ENCODE measurements at regions not wholly inside any gene's neighbourhood (a gene's known extent, or its start where the extent isn't known, plus 50 kb on each side); places are given as distances from the start of the nearest gene placed in this dataset.
"Not testable (repeated sequence)": the region's sequence is repeated elsewhere in the genome, so short reads cannot be mapped to it uniquely, and the experiment has no call there.

DNA sequence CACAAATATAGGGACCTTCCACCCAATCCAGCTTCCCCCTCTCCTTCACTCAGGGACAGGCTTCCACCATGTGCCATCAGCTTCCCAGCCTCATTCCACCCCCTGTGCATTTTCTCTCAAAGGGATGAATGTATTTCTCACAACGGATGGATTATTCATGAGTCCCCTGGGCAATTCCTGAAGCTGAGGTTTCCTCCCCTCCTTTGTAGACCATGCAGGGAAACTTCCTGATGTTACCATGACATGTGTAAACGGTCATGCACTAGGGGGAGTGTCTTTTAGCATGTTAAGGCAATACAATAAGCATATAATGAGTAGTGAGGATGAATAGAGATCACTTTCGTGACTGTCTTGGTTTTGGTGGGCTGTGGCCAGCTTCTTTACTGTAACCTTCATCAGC lies 706.8 kb downstream of the TMEM121 start:
- DNase-seq, result not testable (repeated sequence)

GRCh38 chr14:106234525-106235254 lies 708.3 kb downstream of the TMEM121 start:
- not testable (repeated sequence) for DNase-seq

GRCh38 chr14:106235356-106236159 lies 709.2 kb downstream of the TMEM121 start:
- DNase-seq, result no peak

DNA sequence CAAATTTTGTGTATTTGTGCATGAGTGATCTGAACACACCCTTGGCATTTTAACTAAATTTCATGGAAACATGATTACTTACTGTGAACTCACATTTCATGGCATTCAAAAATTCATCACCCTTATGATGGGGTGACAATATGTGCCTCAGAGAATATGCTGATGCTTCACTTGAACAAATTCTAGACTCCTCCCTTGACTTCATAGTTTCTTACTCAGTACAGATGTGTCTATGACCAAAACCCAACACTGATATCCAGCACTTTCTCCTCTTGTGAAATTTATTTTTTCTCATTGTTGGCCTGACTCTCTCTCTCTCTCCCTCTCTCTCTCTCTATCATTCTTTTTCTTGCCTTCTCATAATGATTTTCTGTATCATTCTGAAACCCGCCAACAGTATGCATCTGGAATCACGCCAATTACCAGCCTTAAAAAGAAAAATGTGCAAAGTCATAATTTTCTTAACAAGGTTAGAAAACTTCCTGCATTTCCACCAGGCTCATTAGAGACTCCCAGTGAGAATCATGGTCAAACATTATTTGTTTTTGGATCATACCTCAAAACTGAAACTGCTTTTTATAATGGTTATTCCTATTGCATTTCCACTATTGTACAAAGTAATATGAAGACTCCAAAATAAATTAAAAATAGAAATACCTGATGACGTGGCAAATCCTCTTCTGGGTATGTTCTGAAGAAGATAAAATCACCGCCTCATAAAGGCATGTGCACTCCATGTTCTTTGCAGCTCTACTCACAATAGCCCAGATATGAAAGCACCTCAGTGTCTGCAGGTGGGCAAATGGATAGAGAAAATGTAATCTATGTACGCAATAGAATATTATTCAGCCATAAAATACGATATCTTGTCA lies 722.2 kb downstream of the TMEM121 start:
- DNase-seq, result no peak

DNA sequence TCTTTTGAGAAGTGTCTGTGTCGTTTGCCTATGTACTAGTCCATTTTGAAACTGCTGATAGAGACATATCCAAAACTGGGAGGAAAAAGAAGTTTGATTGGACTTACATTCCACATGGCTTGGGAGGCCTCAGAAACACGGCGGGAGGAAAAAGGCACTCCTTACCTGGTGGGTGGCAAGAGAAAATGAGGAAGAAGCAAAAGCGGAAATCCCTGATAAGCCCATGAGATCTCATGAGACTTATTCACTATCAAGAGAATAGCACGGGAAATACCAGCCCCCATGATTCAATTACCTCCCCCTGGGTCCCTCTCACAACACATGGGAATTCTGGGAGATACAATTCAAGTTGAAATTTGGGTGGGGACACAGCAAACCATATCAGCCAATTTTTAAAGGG lies 727.6 kb downstream of the TMEM121 start:
- not testable (repeated sequence) for DNase-seq

DNA sequence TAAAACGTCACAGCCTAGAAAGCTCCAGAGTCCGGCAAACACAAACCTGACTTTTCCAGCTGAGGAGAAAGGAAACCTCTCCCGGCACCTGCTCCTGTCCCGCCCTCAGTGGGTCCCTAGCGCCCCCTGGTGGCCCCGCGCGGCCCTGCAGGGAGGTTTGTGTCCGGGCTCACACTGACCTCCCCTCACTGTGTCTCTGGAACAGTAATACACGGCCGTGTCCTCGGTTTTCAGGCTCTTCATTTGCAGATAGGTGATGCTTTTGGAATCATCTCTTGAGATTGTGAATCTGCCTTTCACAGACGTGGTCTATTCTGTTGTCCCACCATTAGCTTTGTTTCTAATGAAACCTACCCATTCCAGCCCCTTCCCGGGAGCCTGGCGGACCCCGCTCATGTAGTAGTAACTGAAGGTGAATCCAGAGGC lies 731.2 kb downstream of the TMEM121 start:
- not testable (repeated sequence) for DNase-seq

DNA sequence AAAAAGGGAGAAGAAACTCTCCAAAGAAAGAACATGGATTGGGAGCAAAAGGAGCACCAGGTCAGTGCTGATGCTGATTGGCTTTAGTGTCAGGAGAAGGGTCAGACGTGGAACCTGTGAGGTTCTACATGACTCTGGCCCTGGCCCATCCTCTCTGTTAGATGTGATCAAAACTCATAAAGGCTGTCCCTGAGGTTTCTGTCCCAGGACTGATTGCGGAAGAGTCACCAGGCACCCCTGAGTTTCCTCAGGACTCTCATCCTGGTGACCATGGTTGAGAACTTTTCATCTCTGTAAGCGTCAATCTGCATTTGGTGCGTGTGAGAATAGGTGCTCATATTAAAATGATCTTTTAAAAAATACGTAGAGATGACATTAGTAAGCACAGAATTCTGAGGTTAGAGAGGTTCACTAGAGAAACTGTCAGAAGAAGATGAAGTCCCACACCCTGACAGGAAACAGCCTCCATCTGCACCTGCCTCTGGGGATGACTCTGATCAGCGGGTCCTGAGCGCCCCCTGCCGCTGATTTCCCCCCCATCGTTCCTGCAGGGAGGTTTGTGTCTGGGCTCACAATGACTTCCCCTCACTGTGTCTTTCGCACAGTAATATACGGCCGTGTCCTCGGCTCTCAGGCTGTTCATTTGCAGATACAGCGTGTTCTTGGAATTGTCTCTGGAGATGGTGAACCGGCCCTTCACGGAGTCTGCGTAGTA lies 741.8 kb downstream of the TMEM121 start:
- no peak for DNase-seq

DNA sequence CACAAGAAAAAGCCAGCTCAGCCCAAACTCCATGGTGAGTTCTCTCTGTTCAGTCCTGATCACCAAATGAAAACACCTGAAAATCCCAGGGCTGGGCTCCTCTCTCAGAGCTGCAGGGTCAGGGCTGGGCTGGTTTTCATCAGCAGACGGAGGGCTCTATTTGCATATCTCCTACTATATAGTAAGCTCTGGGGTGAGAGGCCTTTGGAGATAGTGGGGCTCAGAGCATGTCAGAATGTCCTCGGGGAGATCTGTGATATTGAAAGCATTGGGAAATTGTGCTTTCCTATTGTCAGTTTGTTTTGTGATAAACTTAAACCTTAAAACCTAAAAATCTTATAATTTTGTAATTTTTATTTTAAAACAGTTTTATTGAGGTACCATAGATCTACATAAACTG lies 742.6 kb downstream of the TMEM121 start:
- DNase-seq, result no peak

- DNase-seq, result no peak
These were observed 743.2 kb downstream of the TMEM121 start for GRCh38 chr14:106269451-106270204.

- DNase-seq, result not testable (repeated sequence)
These were observed 744.2 kb downstream of the TMEM121 start for GRCh38 chr14:106270476-106271121.

- no peak for DNase-seq
These were observed 750.2 kb downstream of the TMEM121 start for GRCh38 chr14:106276326-106277267.

DNA sequence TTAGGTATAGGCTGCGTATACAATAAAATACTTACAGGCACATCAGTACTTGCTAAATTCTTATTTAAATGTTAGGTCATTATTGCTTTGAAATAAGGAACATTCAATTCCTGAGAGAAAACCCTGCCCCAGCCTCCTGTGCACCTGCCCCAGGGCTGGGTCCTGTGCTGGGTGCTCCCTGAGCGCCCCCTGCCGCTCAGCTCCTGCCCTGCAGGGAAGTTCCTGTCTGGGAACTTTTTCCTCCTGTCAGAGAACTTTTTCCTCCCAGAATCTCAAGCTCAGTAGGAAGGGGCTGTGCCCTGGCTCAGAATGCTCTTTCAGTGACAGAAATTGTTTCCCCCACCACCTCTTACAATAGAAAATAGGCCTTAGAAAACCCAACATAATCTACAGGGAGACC lies 751.1 kb downstream of the TMEM121 start:
- no peak for DNase-seq

DNA sequence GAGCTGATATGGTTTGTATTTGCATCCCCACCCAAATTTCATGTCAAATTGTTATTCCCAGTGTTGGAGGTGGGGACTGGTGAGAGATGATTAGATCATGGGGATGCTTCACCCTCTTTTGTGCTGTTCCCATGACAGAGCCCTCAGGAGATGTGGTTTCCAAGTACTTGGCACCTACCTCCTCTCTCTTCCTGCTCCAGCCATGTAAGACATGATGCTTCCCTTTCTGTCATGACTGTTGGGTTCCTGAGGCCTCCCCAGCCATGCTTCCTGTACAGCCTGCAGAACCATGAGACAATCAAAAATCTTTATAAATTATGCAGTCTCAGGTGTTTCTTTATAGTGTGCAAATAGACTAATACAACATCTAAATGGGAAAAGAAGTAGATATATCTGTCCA lies 754.5 kb downstream of the TMEM121 start:
- DNase-seq, result no peak

- DNase-seq, result no peak
These were observed 760.4 kb downstream of the TMEM121 start for GRCh38 chr14:106286697-106287290.

DNA sequence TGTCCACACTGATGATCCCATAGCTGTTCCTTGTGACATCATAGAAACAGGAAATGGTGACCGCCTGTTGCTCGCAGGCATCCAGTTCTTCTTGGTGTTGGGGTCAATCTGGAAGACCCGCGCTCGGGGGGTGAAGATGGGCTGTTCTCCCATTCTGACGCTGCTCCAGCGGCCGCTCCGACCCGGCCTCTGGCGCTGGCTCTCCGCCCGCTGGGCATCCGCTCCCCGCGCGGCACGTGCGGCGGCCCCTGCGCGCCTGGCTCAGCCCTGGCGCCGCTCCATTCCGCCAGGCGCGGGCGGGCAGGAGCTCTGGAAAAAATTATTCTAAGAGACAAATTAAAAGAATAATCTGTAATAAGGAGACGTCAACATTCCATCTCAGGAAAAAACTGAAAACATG lies 761.1 kb downstream of the TMEM121 start:
- no peak for DNase-seq

DNA sequence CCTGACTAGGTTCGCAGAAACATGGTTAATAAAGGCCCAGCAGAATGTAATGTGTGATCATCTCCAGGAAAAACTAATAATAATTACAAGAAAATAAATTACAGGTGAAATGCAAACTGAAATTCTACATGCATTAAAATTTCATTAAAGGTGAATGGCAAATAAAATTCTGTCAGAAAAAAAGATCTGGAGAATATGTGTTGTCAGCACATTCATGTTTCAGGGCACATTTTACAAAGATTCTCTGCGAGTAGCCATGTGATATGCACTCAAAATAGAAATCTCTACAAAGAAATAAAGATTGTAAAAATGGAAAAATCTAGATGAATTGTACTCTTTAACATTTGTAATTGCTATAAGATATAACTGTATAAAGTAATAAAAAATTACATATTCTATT lies 765.2 kb downstream of the TMEM121 start:
- no peak for DNase-seq

DNA sequence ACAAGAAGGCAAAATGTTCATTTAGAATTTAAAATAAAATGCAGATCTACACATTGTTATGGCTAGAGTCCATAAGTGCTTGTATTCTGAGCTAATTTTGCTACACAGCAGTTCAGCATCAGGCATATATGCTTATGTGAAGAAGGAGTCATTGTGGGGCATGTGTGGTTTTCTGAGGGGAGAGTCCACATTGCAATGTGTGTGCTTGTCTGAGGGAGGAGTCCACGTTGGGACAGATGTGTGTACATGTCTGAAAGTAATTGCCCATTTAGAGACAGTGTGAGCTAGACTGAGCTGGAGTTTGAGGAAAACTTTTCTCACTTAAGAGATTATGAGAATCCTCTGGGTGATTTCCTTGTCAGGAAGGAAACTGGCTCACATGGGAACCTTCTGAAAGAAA lies 767.9 kb downstream of the TMEM121 start:
- DNase-seq, result no peak

GRCh38 chr14:106300951-106301510 lies 774.6 kb downstream of the TMEM121 start:
- not testable (repeated sequence) for DNase-seq

GRCh38 chr14:106301609-106302008 lies 775.2 kb downstream of the TMEM121 start:
- DNase-seq, result not testable (repeated sequence)

Measured in GF-D8 (cell line).